HG03521 (cell line): ENCODE measurements at regions not wholly inside any gene's neighbourhood (a gene's known extent, or its start where the extent isn't known, plus 50 kb on each side); places are given as distances from the start of the nearest gene placed in this dataset.

ENCODE experiments used
- ATAC-seq: cut with Tn5 transposase; IDR thresholded peaks from one replicate; pipeline ENCODE4 v1.9.1; 2021; ENCODE audit warnings: mild to moderate bottlenecking, moderate library complexity; ENCODE audit not compliant: unreplicated experiment

DNA sequence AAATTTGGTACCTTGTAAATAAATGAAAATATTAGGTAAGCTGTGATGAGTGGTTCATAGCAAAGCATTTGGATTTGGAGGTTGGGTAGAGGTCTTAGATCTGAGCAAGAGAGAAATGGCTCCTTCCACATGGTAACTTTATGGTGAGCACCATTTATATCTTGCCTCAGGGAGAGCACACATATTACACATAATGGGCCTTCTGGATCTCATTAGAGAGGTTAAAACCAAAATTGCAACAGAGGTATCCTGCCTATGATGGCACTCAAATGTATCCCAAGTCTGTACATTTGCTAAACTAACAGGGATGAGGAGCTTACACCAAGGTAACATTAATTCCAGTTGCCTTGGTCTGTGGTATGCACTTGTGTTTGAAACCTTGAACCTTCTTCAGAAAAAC, 87.1 kb upstream of the PUDP start:
- ATAC-seq = no peak

DNA sequence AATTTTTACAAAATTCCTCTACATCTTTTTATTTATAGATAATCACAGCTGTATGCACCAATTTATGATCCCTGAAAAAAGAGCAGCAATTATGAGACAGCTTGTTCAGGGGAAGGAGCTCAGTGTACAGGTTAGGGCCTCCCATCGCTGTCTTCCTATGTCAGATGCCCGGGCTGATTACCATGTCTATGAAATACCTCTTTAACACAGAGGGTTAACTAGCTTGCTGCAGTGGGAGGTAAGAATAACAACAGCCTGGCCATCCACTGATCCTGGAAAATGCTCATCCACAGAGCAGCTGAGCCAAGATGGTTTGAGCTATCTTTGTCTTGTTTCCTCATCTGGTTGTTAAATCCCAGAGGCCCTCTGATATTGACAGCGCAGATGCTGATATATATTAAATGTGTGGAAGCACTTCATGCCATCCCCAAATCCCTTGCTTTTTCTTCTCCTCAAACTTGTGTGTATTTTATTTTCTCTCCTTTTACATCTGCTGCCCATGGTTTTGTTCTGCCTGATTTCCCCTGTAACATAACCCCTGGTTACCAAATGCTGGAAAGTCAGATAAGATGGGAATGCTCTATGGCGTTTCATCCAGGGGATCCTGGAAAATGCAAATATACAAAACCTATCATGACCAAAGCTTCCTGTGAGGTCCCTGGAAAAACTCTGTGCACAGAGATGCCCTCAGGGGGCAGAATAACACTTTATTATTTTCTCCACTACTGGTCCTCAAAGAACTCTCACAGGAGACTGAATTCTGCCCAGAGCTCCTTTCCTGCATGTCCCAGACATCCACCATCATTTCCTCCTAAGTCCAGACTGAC, 85.8 kb upstream of the PUDP start:
- ATAC-seq = no peak

DNA sequence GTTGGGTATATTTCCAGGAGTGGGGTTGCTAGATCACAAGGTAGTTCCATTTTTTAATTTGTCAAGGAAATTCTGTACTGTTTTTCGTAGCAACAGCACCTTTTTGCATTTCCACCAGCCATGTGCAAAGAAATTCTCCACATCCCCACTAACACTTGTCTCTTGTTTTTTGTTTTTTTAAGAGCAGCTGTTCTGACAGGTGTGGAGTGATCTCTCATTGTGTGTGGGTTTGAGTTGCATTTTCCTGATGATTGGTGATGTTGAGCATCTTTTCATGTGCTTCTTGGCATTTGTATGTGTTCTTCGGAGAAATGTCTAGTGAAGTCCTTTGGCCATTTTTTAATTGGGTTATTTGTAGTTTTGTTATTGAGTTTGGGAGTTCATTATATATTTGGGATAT, 80.3 kb upstream of the PUDP start:
- no peak for ATAC-seq

DNA sequence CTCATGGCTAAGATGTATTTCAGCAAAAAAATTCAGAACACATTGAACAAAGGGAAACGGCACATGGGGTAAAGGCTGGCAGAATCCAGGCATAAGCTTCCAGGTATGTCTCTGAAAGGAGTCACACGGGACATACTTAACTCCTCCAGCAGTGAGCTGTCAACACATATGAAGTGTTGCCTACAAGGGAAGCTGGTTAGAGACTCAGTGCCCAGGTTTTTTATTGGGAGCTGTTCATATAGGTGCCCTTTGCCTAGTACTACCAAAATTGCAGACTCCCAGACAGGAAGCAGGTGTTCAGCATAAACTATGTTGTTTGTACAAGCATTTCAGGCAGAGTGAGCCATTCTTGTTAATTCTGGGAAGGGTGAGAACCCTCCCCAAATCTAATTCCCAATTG, 77.4 kb upstream of the PUDP start:
- no peak for ATAC-seq

DNA sequence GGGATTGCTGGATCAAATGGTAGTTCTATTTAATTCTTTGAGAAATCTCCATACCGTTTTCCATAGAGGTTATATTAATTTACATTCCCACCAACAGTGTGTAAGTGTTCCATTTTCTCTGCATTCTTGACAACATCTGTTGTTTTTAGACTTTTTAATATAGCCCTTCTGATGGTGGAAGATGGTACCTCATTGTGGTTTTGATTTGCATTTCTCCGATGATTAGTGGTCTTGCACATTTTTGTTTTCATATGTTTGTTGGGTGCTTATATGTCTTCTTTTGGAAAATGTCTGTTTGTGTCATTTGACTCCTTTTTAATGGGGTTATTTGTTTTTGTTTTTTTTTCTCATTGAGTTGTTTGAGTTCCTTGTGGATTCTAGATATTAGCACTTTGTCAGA, 75.3 kb upstream of the PUDP start:
- ATAC-seq = no peak

DNA sequence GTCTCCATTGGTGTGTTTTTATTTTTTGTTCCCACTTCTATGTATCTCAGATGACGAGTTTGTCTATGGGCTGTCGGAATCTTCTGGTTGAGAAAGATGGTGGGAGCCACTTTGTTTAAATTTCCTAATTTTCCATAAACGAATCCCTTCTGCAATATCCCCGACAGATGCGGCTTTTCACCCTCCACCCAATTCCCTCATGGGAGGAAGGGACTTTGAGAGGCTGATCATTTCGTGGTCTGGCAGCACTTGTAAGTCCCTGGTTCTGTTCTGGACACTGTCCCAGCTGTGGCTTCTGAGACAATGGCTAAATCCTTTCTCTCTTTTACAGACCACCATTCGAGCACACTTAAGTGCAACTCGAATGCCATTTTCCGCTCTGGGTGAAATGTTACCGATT, 72.2 kb upstream of the PUDP start:
- ATAC-seq = no peak

DNA sequence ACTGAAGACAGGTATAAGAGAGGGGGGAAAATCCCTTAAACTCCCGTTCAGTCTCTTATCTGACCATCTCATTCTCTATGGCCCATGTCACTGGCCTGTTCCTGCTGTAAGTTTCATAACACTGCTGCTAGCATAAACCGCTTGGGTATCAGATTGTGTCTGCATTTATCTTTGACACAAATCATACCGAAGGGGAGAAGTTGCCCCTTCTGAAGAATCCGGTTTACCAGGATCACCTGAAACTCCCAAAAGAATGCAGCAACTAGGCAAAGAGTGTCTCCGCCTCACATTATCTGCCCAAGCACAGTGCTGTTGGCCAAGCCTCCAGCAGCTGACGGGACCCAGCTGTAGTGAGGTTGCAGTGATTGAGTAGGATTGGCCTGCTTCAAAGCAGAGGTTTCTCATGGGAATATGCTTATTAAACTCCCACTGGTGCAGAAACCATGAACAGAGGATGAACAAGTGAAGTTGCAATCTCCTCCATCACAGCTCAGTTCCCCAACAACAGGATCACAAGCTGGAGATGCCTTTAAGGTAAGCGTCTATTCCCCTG, 71.3 kb upstream of the PUDP start:
- ATAC-seq = no peak

DNA sequence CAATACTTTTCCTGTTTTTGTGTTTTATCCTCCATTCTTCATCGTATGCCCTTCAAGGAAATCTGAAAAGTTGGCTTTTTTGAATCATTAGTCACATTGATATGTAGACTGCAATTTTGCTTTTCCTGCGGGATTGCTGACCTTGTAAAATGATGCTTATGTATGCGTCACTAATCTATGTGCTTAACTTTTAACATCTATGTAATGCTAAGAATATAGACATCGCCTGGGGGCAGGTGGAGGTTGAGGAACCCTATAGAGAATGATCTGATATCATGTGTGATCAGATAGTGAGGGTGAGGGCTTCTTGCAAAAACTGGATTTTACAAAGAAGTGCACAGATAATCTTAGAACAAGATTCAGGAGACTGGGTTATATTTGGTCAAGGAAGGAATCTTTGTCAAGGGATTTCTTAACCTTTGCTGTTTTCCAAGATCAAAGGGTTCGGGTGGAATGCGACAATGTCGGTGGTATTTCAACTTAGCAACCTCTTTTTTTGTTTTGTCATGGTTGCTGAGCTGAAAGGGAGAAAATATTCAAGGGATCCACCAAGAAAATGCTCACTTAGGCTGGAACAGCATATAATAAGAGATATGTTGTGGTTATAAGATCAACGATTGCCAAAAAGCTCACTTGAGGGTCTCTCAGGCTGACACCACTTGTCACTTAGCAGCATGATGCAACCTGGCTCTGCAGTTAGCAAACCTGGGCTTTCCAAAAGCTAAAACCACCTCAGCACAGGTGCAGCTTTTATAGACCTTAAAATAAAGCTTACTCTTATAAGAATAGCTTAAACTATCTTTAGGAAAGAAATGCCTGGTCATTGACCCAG, 70.6 kb upstream of the PUDP start:
- no peak for ATAC-seq

DNA sequence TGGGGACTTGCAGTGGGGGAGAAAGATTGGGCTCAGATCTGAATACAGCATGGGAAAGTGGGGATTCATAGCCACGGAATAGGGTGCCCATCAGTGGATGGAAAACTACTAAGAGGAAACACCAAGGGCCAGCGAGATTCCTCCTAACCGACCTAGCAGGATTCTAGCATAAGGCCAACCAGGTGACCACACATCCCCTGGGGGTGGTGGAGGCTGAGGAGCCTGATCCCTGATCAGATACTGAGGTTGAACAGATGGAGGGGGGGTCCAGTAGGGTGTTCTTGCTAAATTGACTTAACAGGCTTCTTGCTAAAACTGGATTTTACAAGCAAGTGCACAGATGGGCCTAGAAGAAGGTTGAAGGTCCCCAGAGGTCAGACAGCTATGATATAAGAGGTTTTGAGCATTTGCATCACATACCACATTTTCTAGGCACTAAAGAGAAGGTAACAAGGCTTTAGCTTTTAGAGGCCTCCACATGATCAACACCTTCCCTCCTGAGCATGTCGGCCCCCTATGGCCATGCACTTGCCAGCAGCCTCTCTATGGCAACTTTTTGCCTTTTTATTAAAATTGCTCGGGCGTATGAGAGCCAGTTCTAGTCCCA, 69.1 kb upstream of the PUDP start:
- no peak for ATAC-seq

DNA sequence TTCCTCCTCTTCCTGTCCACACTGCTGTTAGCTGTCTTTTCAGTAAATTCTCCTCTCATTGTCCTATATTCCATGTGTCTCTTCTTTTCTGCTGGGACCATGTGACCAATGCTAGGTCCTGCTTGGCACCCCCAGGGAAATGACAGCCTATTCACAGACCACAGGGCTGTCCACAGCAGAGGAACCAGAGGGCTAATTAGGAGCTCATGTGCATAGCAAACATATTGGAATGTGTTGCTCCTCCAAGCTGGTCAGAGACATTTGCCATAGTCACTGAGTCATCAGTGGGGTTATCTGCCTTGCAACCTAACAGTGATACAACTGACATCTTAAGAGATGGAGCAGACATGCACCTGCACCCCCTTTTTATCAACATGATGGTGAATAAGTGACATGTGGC, 67.9 kb upstream of the PUDP start:
- no peak for ATAC-seq

DNA sequence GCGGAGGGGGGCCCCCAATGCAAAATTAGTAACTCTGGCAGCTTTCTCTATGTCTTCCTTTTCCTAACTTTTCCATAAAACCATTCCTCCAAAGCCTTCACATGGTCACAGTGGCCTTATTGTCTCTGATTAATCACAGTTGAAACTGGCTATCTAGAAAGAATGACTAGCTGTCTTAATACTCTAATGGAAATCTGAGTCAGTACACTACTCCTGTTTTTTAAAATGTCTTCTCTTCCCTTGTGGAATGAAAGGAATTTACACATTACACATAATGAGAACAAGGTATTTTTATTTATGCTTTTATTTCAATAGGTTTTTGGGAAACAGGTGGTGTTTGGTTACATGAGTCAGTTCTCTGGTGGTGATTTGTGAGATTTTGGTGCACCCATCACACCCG, 66.3 kb upstream of the PUDP start:
- no peak for ATAC-seq

DNA sequence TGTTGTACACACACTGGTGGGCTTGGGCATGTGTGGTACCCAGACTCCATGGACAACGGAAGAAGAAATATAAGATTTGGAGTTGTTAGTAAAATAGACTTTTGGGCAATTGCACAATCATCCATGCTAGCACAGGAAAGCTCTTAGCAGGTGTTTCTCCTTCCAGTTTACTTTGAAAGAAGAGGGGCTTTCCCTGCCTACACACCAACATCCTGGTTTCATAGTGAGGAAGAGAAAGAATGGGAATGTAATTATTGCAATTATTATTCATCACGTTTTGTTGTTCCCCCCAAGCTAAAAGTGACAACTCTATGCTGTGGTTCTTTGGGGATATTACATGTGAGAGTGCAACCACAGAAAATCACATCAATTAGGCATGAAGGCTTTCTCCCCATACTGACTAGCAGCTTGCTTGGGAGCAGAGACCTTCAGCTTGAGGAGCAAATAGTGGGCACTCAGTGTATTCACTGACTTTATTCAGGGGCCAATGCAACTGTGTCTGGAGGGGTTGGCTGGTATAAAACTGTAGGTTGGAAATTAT, 57.2 kb upstream of the PUDP start:
- no peak for ATAC-seq

DNA sequence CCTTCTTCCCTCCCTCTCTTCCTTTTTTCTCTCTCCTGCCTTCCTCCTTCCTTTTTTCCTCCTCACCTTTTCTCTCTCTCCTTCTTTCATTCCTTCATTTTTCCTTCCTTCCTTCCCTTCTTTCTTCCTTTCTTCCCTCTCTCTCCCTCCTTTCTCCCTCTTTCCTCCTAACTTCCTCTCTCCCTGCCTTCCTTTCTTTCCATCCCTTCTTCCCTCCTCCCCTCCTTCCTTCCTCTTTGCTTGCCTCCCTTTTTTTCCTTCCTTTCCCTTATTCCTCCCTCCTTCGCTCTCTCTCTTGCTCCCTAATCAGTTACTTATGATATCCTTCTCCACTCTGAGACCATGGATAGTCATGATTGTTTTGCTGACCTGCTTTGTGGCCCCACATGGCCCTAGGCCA, 56.7 kb upstream of the PUDP start:
- no peak for ATAC-seq

DNA sequence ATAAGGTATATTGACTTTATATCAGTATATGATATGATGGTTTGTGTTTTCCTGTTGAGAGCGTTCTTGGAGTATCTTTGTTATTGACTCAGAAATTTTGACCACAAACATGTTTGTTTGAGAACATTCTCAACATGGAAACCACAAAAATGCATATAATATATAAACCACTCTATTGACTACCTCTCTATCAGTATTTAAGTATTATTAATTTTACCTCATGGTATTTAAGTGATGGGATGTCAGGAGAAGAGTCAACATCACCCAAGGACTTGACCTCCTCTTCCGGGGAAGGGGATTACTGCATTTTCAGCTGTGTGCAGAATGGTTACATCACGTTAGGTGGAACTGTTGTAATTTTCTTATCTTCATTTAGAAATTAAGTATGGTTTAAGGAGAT, 54.3 kb upstream of the PUDP start:
- no peak for ATAC-seq

DNA sequence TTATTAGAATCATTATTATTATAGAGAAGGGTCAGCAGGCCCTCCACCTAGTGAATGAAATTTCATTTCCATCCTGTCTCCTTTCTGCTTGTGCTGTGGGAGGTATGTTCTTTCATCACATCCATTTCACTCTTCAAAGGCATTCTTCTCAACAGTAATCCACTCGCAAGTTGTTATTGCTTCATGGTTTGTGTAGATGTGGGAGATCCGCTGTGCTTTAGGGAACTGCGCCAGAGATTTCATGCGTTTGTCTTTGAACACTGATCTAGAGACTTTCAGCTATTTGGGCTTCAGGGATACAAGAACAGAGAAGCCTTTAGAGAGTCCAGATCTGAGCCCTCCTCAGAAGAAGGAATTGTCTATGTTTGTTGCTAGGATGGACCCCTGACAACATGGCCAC, 53.5 kb upstream of the PUDP start:
- ATAC-seq = no peak

DNA sequence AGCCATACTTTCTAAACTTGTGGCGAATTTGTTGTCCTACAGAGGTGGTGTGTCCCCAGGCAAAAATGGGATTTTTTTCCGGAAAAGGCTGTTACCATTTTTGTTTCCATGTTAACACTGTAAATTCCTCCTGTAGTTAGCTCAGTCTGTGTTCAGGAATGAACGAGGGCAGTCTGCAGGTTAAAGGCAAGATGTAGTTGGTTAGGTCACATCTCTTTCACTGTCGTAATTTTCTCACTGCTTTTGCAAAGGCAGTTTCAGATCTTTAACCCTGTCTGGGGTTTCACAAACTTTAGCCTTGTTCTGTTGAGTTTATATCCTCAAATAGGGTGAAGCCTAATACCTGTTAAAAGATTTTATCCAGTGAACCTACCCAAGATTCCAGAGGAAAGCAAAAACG, 50.5 kb upstream of the PUDP start:
- ATAC-seq = no peak
